HG02763 (cell line): ENCODE measurements at regions not wholly inside any gene's neighbourhood (a gene's known extent, or its start where the extent isn't known, plus 50 kb on each side); places are given as distances from the start of the nearest gene placed in this dataset.
A peak's percentile ranks its signal among the peaks of the same experiment; 100 is the strongest.

Experiments
- ATAC-seq: cut with Tn5 transposase; IDR thresholded peaks from one replicate; pipeline ENCODE4 v1.9.1; 2021; ENCODE audit warnings: mild to moderate bottlenecking, moderate library complexity; ENCODE audit not compliant: unreplicated experiment

DNA sequence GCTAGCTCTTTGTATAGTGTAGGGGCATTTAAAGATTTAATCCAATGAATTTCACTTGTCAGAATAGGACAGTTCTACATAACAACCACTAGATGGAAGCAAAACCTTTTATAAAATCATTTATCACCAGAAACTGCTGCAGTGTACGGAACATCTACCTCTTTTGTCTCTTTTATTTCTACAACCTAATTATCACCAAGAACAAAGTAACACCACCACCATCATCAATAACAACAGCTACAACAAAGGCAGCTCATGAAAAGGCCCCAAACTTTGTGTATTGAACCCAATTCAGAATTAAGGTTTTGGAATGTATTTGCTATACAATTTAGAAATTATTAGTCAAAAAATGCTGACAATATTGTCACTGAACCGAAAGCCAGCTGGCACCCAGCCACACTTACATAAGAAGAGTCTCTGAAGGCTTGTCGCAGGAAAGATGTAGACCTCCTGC, 260.9 kb upstream of the RPS6KA3 start:
- no peak for ATAC-seq

DNA sequence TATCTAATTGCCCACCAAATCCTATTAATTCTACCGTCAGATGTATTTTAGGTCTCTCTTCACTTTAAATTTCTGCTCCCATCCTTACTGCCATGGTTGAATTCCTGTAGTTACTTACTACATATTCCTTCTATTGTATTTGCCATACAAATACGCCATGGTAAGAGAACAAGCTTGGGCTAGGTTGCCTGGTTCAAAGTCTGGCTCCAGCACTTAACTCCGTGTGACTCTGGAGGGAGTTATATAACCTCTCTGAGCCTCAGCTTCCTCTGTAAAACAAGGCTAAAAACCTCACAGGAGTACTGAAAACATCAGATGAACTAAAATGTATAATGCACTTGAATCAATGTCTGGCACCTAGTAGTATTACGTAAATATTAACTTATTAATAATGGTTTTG, 260.3 kb upstream of the RPS6KA3 start:
- no peak for ATAC-seq

DNA sequence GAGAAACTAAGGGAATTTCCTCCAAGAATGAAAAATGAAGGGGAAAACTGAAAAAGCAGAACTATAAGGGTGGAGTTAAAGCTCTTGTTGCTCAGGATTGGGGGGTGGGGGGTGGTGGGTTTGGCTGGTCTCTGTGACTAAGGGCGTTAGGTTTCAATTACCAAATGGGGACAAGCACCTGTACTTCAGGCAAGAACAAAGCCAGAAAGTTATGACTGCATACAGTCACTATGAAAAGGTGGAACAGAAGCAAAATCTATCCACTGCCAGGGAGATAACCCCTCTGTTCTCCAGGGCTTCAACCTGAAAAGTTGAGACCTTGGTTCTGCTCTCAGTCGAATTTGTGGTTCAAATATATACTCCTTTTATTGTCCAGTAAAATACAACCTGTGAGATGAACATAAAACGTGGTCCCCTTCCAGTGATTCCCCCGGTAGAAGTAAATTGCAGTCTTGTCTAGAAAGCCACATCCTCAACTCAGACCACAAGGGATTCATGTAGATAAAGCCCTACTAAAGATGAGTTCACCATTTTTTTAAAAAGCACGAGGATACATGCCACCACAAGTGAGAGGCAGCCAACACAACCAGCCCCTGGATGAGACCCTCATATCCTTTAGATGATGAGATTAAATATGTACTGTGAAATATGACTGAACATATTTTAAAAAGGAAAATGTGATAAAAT, 257.1 kb upstream of the RPS6KA3 start:
- no peak for ATAC-seq

DNA sequence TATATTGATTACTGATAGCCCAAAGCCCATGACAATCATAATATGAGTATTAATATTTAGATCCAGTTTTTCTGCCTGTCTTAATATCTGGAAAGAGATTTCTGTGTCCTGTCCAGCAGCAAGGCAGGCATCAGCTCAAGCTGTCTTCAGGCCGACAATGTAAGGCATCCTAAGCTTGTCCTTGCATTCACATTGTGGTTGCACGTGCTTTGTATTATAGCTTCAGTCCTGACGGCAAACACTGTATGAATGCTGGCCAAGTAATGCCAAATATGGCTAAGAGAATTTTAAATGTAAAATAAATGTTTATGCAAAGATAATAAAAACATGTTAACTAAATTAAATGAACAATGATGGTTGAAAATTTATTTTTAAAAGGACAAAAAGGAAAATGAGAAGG, 255.7 kb upstream of the RPS6KA3 start:
- no peak for ATAC-seq

DNA sequence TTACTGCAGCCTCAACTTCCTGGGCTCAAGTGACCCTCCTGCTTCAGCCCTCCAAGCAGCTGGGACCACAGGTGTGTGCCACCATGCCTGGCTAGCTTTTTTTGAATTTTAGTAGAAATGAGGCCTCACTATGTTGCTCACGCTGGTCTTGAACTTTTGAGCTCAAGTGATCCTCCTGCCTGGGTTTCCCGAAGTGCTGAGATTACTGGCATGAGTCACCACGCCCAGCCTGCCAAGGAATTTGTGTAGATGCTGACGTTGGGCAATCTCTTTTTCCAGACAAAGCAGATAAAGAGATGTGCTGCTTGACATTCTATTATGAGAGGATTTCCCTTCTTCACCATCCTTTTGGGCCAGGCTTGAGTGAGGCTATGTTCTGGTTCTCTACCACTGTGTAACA, 254.5 kb upstream of the RPS6KA3 start:
- ATAC-seq: no peak

DNA sequence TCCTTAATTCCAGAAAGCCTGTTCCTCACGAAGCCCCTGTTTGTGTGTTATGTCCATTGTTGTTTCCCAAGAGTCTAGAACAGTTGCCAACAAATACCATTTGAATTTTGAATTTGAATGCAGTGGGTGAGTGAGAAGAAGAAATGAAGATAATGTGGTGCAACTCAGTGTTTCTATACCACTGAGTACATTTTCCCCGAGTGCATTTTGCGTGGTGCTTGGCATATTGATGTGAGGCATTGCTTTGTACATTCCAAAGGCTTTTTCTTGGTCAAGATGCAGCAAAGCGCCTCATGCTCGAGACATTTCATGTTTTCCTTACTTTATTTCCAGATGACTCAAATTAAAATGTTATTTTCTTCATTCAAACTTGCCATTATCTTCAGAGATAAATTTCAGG, 253.1 kb upstream of the RPS6KA3 start:
- ATAC-seq: no peak

DNA sequence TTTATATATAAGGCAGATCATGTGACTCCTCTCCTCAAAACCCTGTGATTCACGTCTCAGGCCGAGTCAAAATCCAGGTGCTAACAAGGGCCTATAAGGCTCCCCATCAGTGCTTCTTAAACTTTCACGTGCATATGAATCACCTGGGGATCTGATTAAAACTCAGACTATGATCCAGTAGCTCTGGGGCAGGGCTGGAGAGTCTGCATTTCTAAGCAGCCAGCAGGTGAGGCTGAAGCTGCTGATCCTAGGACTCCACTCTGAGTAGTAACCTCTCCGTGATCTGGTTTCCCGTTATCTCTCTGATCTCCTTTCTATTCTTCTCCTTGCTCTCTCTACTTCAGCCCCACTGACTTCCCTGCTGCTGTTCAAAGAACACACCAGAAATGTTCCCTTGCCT, 252.4 kb upstream of the RPS6KA3 start:
- no peak for ATAC-seq

DNA sequence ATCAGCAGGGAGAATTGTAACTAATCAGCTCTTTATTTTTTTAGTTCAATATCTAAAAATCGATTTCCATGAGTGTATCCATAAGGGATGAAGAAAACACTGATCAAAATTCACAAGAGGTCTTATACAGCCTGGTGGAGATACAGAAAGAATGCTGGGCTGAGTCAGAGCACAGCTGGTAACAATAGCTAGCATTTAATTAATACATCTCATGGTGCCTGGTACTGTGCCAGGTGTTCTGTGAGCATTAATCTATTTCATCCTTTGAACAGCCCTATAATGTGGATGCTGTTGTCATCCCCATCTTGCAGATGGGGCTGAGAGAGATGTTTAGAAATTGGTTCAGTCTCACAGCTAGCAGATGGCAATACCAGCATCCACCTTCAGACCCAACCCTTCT, 250.9 kb upstream of the RPS6KA3 start:
- ATAC-seq: no peak

DNA sequence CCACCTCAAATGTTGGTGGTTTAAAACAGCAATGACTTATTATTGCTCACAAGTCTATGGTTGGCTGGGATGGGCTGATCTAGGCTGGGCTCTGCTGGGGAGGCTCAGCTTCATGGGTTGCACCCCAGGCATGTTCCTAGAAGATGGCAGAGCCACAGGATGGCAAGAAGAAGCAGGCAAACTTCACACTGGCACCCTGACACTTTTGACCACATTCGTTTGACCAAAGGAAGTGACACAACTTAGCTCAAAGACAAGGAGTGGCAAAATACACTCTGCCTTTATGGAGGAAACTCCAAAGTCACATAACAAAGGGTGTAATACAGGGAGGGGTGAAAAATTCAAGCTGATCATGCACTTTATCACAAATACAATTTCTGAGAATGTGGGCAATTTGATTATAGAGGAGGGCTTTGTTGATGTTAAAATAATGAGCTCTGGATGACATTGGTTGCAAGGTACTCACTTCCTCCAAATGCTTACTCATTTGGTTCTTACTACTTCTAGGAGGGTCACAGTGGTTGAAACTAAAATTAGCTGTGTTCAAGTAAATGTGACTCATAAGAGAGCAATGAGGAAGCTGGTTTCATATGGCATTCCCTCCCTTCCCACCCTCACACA, 249.2 kb upstream of the RPS6KA3 start:
- ATAC-seq: peak; percentile 97

DNA sequence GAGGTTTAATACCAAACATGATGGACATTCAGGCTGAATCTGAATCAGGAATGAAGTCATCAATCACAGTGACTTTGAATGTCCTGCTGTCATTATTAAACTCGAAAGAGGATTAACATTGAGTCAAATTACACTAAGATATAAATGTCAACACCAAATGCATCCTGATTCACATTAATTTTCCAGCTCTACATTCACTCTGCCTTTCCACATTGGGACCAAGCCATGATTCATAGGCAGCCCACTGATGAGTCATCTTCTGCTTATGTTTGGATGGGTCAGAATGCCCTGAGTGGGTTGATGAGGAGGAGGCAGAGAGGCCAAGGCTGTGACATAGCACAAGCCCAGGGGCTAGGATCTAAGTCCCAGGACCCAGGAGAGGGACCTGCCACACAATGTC, 247.6 kb upstream of the RPS6KA3 start:
- no peak for ATAC-seq

DNA sequence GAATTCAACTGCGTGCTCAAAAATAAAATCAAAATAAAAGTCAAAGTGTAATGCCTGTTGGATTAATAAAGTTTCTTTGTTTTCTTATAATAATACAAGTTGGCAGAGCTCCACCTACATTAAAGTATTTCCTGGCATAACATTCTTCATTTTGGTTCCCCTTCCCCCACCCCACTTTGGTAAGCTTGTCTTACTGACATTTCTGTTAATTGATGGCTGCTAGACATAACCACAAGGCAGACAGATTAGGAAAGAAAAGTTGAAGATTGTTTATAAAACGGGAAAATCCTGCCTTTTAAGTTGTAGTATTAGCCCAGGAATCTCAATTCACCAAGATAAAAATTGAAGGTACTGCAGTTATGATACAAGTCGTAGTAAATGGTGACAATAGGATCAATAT, 246.5 kb upstream of the RPS6KA3 start:
- no peak for ATAC-seq

DNA sequence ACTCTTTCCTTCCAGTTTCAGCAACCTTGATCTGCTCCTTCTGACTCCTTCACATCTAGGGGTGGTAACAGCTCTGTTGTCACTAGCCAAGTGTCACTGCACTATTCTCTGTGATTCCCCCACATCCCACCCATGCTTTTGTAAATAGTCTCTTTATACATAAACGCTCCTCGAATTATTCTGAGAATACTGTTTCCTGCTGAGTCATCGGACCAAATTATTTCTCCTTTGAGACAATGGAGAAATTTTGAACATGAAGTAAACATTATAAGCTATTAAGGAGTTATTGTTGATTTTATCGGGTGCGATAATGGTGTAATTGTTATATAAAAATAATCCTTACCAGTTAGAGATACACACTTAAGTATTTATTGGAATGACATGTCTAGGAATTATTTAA, 245.1 kb upstream of the RPS6KA3 start:
- ATAC-seq: no peak

DNA sequence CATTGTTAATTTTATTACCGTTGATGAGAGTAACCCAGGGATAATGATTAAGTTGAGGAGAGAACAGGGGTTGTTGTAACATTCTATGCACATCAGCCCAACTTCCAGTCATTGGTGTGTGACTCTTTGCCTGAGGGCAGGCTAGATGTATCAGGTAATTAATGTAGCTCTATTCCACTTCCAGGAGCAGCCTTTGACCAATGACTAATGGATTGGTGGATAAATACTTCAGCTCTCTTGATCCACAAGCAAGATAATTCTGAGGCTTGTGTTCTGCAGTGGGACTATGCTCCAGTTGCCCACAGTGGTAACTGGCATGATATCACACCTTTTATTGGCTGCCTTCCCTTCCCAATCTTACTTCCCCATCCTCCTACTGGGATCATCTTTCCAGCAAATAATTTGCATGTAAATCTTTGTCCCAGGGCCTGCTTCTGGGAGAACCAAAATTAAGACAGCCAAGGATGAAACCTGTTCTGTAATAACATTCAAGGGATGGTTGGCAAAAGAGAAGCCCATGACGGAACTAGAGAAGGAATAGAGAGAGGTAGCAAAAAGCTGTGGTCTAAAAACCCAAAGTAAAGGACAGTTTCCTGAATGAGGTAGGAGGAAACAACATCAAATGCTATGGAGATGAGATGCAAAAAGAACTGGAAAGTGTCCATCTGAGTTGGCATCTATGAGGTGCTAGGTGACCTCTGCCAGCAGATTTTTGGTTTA, 241.4 kb upstream of the RPS6KA3 start:
- no peak for ATAC-seq

DNA sequence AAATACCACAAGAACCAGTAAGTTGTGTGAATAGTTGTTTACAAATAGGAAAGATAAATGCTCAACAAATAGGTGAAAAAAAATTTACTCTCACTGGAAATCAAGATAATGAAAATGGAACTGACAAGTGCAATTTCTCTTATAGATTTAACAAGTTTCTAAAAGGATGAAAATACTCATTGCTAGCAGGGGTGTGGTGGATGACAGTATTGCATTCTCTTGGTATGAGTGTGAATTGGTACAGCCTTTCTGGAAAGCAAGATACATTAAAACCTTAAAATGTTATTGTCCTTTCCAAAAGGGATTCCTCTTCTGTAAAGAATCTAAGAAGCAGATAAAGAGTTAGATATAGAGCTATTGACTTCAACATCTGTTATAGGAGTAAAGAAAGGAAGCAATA, 240.0 kb upstream of the RPS6KA3 start:
- ATAC-seq: no peak

DNA sequence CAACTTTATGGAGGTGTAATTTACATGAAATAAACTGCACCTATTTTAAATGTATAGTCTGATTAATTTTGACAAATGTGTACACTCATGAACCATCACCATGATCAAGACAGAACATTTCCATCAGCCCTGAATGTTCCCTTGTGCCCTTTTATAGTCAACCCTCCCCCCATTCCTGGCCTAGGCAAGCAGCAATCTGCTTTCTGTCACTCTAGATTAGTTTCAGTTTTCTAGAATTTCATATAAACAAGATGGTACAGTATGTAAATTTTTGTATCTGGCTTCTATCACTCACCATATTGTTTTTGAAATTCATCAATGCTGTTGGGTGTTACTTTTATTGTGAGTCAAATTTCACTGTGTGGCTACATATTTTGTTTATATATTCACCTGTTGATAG, 234.2 kb upstream of the RPS6KA3 start:
- no peak for ATAC-seq

DNA sequence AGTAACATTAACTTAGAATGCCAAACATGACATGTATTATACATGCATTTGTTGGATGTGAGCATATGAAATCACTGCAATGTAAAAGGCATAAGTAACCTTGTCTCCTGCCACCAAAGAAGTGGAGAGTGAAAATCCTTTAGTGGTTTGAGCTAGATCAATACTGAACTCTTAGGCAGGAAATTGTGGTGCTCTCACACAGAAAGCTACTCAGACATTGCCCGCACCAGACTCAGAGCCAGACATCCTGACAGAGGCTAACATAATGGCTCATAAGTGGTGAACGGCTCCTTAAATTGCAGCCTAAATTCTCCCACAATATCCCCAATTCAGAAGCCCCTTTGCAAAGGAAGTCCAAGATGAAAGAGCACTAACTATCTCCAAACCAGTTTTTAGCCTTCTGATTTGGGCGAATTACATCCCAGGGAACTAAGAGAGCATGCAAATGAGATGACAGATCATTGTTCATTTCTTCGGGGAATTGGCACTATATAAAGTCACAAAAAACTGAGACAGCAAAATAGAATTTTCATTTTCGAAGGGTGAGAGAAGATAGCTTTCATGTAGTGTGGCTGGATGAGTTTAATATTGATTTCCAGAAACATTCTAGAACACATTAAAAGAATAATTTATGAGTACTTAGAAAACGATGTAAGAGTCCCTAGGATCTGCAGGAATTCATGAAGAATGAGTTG, 233.6 kb upstream of the RPS6KA3 start:
- peak; percentile 63 for ATAC-seq

DNA sequence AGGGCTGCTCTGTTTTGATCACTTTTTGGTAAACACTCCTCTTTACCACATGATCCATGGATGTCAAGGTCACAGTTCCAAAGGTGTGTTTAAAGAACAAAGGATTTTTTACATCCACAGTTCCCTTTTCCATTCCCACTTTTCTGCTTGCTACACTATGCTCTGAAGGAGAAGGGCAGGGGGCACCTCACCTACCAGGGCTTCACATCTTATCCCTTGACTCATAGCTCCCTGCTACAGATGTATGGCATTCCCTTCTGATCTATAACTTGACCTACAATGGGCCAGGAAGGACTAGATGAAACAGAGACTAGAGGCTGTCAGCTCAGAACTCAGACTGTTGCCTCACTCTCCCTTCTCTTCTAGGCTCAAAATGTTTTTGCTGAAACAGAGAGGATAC, 233.1 kb upstream of the RPS6KA3 start:
- ATAC-seq: no peak

DNA sequence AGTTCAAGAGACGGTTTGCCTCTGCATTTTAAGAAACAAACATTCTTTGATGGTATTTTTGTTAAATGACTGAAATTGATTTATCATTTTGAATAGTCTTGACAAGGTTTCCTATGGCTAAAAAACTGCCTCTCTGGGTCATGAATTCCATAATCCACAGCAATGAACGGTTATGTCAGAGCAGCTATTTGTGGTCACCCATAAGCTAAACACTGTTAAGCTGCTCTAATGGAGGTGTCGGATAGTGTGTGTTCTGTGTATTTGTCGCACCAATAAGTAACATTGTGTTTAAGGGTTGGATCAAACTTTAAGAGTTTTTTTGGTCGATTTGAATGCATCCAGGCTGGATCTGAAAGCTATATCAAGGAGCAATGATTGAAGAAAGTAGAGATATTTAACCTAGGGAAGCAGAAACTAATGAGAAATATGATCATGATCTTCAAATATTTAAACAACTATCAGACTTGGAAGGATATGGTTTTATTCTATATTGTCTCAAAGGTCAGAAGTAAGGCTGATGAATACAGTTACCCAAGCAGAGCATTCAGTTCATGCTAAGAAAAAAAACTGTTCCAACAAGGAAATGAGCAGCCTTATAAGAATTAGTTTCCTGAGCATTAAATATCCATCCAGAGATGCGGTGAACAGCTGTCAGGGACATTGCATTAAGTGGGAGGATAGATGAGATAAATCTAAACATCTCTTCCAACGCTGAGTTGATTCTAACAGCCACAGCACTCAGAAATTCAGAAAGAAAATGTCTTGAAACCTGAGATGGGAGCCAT, 232.3 kb upstream of the RPS6KA3 start:
- no peak for ATAC-seq

DNA sequence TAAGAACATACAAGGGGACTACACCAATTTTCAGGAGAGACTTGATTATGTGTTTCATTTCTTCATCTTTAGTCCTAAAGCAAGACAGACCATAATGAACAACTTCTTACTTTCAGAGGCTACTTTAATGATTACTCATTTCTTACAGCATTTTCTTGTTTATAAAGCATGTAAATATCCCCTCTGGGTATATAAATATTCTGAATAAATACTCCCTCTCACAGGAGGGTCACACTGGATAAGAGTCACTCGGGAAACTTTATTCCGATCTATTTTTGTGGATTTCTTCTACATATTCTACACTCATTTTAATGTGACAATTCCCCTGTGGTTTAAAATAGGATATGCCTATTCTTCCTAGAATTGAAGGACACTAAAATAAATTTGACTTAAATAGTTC, 228.9 kb upstream of the RPS6KA3 start:
- no peak for ATAC-seq

DNA sequence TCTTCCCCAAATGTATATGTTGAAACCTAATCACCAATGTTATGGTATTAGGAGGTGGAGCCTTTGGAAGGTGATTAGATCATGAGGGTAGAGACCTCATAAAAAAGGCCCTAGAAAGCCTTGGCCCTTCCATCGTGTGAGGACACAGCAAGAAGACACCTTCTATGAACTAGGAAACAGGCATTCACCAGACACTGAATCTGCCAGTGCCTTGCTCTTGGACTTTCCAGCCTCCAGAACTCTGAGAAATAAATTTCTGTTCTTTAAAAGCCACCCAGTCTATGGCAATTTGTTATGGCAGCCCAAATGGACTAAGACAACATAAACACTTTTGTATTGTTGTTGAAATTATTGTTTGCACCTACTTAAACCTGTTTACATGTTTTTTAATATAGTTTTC, 221.8 kb upstream of the RPS6KA3 start:
- no peak for ATAC-seq

DNA sequence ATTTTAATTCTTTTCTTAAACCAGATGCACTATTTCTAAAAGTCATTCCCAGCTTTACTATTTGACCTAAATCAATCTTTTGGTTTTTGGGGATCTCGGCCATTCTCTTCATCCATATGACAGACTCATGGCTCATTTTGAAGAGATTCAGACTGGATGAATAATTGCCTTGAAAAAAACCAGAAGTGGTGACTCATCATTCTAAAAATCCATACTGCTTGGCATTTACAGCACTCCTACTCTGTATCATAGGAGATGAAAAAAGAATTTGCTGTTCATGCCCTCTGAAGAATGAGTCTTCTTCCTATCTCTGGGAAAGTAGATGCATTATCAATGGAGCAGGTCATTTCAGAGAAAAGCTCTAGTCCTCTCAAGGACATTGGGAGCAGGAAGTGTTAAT, 220.5 kb upstream of the RPS6KA3 start:
- no peak for ATAC-seq
